ENCODE measurements at regions not wholly inside any gene's neighbourhood (a gene's known extent, or its start where the extent isn't known, plus 50 kb on each side); places are given as distances from the start of the nearest gene placed in this dataset.
A peak's percentile ranks its signal among the peaks of the same experiment; 100 is the strongest.
"Not testable (repeated sequence)": the region's sequence is repeated elsewhere in the genome, so short reads cannot be mapped to it uniquely, and the experiment has no call there.

GRCh38 chr13:69649063-69649392 is 458.6 kb upstream of the ATXN8OS start:
- no peak for DNase-seq

DNA sequence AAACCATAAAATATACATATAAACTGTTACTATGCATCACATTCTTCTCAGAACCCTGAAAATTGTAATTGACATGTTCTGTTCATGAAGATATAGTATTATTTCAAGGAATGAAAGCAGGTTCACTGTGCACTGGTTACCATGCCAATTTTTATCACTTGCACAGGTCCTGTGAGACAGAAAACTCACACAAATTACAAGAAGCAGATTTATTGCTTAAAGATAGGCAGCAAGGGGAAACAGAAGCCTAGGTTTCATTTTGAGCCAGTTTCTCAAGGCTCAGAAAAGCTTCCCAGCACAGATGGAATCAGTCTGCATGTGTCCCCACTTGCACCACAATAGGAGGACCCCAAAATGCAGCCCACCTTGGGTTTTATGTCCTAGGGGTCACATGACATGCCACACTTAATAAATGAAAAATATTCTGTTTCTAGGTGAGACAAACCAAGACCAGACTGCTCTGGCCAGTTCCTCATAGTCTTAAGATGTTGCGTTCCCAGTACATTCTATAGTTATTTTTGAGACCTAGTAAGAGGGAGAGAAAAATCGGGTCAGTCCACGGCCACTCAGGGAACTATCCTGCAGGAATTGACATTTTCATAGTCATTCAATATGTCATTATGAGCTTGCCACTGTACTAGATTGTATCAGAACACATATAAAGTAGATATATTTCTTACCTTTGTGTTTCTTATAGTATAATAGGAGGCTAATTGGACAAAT is 459.1 kb upstream of the ATXN8OS start:
- DNase-seq = no peak

DNA sequence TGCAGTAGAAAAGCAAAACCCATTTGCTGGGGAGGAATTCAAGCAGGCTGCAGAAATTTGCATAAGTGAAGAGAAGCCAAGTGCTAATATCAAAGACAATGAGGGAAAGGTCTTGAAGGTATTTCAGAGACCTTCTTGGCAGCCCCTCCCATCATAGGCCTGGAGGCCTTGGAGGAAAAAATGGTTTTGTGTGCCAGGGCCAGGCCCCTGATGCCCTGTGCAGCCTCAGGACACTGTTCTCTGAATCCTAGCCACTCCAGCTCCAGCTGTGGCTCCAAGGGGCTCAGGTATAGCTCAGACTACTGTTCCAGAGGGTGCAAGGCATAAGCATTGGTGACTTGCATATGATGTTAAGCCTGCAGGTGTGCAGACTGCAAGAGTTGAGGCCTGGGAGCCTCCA is 463.2 kb upstream of the ATXN8OS start:
- DNase-seq = no peak

DNA sequence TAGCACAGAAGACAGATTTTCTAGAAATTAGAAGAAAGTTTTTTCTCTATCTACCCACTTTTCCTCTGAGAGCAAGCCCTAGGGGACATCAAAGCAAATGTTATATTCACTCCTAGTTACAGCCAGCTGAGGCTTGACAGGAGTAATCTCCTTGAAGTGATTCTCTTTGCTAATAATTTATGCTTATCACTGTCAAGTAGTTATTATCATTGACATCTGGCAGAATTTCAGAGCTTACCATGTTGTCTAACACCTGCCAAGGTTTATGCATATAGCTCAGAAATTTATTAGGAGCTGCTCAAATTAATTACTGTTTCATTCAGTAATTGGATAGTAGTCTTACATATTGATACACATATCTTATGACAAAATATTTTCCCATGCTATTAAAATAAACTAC is 465.9 kb upstream of the ATXN8OS start:
- peak; percentile 4 for DNase-seq

DNA sequence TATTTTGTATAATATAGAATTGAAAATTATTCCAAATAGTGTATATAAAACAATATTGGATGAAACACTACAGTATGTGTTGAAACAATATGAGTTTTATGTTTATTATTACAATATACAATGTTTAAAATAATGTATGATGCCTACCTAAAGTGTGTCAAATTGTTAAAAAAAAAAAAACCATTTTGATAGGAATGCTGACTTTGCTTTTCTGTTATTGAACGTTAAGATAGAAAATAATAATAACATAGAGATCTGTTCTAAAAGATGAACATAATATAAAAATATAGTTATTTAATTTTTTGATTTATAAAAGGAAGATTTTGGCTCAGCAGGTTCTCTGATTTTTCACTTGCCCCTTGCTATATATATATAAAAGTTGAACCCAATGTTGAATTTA is 474.6 kb upstream of the ATXN8OS start:
- no peak for DNase-seq

GRCh38 chr13:69623973-69624372 is 483.7 kb upstream of the ATXN8OS start:
- DNase-seq = no peak

- DNase-seq = no peak
Observed at GRCh38 chr13:69619651-69620050, 488.0 kb upstream of the ATXN8OS start.

DNA sequence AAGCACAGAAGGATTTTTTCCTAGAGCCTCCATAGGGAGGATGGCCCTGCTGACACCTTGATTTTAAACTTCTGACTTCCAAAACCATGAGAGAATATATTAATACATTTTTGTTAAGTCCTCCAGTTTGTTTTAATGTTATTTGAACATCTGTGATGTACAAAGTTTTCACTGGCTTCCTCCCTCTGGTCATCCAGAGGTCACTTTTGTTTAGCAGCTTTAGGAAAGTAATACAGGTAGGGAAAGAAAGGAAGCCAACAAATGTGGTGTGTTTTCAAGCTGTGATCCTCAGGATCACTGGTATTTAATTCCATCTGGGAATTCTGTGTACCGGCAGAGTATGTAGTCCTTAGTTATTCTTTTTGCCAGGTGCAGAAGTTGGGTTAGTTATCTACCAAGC is 488.8 kb upstream of the ATXN8OS start:
- DNase-seq = no peak

DNA sequence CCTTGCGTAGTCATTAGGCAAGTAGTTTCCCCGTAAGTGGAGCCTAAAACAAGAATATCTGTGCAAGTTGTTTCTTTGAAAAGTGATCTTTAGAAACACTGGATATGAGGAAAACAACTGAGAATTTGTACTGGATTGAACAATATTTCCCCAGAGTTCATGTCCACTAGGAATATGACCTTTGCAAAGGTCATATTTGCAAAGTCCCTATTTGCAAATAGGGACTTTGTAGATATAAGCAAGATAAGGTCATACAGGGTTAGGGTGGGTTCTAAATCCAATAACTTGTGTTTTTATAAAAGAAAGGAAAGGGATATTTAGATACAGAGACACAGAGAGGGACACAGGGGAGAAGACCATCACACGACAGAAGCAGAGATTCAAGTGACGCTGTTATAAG is 489.2 kb upstream of the ATXN8OS start:
- no peak for DNase-seq

- DNase-seq = no peak
Observed at GRCh38 chr13:69617587-69617986, 490.0 kb upstream of the ATXN8OS start.

- no peak for DNase-seq
Observed at GRCh38 chr13:69616396-69616795, 491.2 kb upstream of the ATXN8OS start.

- DNase-seq = not testable (repeated sequence)
Observed at GRCh38 chr13:69615055-69615454, 492.6 kb upstream of the ATXN8OS start.

GRCh38 chr13:69604698-69605097 is 502.9 kb upstream of the ATXN8OS start:
- DNase-seq = no peak

GRCh38 chr13:69603144-69603853 is 504.3 kb upstream of the ATXN8OS start:
- DNase-seq = no peak

- DNase-seq = no peak
Observed at GRCh38 chr13:69601661-69602060, 506.0 kb upstream of the ATXN8OS start.

DNA sequence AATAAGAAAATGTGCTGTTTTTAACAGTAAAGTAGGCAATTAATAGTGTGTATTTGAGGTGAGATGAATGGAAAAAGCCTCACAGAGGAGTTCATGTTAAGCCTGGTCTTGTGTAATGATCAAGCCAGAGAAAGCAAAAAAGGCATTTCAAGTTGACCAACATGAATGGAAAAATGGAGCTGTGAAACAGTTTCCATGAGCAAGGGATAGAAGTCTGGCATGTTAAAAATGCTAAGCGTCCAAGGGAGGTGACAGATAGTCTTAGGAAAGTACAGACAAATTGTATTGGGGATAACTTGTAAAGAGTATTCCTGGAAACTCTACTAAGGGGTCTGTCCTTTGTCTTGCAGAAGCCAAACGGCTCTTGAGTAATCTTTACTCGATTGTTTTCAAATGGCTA is 506.8 kb upstream of the ATXN8OS start:
- DNase-seq = no peak

DNA sequence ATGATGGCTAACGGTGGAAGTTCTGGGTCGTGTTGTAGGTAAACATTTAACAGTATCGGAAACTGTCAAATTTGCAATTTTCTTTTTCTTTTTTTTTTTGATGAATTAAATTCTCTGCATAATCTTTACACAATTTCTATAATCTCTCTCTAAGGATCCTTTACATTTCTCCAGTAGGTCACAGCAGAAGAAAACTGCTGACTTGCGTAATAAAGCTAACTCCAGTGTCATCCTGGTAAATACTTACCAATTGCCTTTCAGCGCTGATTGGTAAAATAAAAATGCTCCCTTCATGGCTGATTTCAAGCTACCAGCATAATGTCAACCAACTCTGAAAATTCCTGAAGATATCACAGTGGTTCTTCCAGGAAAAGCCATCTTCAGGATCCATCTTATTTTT is 510.5 kb upstream of the ATXN8OS start:
- no peak for DNase-seq

GRCh38 chr13:69595181-69595580 is 512.4 kb upstream of the ATXN8OS start:
- DNase-seq = no peak

GRCh38 chr13:69591437-69591836 is 516.2 kb upstream of the ATXN8OS start:
- DNase-seq = no peak

DNA sequence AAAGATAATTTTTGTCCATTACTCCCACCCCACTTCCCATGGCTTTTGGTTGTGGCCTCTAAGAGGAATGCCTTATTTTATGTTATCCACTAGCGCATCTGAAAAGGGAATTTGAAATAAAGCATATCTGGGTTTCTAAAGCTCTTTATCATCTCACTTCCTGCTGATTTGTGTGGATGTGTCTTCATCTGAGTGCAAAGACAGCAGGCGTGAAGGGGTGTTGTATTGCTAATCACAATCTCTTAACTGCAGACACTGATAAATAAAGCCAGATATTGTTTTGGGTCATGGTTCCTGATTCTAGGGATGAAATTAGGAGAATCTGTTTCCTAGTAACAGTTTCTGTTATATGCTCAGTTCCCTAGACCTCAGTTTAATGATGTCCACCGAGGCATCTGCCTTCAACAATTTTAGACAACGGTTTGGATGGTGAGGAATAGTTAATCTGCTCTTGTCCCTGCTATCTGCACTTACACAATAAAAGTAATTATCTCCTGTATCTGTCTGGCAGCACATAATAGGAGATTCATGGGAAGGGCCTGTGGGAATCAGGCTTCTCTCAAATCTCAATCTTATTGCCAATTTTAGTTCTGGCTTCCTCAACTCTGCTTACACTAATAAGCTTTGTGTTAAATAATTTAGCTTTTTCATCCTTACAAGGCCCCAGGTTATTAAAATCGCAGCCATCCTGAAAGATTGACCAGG is 517.9 kb upstream of the ATXN8OS start:
- DNase-seq = no peak

DNA sequence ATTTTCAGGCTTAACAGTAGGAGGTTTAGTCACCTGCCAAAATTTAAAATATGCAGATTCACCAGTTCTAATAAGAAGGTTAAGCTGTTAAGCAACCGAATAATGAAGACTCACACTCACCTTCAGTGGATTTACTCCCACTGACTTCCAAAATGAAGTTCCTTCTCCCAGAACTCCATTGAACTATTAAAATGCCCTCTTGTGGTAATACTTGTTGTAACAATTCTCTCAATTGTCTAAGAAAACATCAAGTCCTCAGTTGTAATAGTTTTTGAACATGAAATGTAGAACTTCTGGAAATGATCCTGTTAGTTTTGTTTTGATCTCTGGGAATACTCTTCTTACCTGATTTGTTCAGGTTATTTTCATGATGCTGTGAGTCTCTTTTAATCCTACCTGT is 522.0 kb upstream of the ATXN8OS start:
- DNase-seq = no peak

DNA sequence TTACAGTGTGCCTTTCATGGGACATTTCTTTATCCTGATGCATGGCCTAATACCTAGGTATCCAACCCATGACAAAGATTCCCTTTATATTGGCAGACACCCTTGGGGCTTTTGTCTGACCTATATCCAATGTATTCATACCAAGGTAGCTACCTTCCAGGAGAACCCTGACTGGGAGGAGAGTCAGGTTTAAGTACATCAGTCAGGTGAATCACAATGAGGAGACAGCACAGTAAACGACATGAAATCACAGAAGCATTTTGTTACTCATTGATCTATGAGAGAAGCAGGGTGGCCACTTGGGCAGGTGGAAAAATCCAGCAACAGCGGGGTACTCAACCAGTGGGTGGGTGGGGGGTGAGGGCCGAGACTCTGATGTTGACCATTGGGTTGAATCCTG is 527.4 kb upstream of the ATXN8OS start:
- DNase-seq = no peak

DNA sequence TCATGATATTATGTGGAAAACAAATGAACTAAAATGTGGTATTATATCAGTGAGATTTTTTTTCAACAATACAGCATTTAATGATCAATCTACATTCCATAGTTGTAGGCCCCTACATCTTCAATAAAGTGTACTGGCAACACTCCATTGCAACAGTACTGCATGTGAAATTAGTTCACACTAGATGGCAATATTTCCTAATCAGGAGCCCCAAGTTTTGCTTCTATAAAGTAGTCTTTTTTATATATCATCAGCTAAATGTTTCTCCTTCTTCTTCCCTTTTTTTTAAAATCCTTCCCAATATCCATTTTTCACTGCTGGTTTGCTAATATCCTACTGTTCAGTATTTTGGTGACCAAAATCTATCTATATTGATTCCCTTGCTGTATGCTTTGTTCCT is 528.3 kb upstream of the ATXN8OS start:
- no peak for DNase-seq

- no peak for DNase-seq
Observed at GRCh38 chr13:69571606-69572323, 535.9 kb upstream of the ATXN8OS start.

Data from NCI-H1105 (cell line).